RPMI7951 (cell line): ENCODE measurements at regions not wholly inside any gene's neighbourhood (a gene's known extent, or its start where the extent isn't known, plus 50 kb on each side); places are given as distances from the start of the nearest gene placed in this dataset.

ENCODE experiments used
- DNase-seq: peaks from one replicate; pipeline ENCODE4 v3.0.0-alpha.2; 2012; ENCODE audit warnings: low read depth

DNA sequence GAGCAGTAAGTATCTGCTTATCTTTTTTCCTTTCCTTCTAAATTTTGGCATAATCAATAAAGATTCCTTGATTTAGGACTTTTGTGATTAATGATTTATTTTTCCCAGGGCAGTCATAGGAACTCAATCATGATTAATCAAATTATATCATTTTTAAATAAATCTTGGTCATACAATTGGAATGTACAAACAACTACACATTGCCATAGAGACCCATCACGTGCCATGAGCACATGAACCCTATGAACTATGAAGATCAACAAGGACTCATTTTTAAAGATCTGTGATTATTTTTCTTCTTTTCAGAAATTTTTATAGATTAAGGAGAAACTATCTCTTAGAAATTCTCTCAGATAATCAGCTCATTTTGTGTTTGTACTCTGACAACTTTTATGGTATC lies 622.4 kb downstream of the BCKDHB start:
- no peak for DNase-seq

DNA sequence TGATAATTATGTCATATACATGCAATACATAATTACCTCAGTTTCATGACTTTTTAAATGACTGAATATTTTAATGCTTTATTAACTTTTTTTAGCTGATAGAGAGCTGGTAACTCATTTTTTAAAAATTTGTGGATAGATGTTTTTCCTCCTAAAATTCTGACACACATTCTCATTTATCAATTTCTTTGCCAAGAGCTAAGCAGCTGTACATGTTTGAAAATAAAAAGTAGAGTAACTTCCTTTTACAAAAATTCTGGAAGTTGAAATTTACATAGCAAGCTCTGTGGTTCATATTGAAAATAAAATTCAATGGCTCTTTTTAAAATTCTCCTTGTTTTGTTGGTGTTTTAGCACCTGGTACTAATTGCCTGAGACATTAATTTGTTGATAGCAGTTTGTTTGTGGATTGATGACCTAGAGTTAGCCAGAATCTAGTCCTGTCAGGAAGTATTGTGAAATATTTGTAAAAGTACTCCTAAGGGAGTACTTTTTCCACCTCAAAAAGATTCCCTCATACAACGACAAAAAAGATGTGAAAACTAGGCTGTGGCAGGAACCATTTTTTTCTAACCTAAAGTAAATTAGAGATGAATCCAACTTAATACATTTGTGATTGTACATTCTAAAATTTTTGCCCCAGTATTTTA lies 621.8 kb downstream of the BCKDHB start:
- no peak for DNase-seq

DNA sequence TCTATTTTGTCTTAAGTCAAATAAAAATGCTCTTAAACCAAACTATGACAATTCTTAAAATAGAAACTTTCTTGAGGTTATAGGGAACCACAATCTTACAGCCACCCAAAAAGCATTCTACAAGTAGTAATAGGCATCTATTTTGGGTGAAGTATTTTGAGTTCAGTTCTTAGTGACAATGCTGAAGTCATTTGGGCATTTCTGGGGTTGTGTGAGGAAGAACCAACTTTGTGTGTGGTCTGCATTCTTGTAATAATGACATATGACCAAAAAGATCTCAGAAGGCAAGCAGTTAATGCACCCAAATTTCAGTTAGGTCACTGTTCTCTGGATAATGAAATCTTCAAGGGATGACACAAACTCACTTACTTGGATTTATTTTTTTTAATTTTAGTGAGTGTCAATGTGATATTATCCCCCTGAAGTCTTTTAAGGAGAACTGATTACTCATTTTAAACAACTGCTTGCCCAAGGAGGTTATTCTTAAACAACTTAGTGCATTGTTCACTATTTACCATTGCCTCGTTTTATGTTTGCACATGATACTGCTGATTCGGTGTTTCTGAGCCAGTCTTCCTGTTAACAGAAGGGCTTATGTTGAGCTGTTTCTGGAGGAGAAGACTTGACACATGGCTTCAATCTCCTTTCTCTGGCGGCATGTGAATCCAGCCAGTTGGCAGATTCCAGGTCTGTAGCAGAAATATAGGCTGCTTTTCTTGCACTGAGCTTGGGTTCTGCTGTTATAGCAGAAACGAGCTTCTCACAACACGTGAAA lies 618.9 kb downstream of the BCKDHB start:
- DNase-seq, result peak; percentile 27

DNA sequence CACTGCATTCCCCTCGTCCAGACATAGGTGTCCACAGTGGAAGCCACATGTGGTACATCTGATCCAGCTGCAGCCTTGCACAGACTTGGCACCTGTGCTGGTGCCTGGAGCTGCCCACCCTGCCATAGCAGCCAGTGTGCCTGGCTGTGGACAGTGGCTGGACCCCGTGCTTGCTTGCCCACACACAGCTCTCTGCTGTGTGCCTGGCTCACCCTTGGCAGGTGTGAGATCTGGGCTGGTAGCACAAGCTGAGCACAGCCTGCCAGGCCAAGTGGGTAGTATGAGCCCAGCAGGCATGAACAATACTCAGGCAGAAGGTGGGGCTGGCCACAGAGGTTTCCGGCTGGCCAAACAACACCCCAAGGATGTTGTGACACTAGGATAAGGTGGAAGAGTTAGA lies 614.4 kb downstream of the BCKDHB start:
- no peak for DNase-seq

DNA sequence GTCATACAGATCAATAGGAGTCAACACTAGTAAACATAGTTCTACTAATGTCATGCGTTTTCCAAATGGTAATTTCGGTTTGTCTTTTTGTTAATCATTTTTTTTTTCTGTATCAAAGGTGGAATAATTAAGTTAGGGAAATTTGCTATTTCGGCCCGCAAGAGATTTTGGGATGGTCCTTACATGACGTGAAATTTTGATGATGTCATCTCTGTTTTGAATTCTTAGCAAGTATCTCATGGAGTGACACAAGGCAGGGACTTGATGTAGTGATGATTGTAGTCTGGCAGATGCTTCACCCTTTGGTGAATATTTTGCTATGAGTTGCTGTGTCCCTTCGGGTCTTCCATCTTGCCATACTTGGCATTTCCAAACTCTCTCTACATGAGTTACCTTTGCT lies 608.0 kb downstream of the BCKDHB start:
- no peak for DNase-seq

DNA sequence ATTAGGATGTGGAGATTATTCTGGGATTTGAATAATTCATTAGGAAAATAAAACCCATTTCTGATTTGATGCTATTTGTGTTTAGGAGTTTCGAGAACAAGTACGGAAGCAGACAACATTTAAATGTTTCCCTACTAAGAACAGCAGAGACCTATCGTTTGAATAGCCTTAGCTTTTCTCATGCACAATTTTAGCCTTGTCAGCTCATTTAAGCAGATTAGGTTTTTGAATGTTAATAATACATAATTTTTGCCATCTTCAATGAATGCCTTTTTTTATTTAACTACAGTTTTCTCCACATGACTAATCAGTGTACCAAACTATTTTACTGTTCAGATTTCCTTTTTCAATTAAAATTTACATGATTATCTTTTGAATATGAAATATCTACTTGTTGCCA lies 592.0 kb downstream of the BCKDHB start:
- DNase-seq, result no peak

DNA sequence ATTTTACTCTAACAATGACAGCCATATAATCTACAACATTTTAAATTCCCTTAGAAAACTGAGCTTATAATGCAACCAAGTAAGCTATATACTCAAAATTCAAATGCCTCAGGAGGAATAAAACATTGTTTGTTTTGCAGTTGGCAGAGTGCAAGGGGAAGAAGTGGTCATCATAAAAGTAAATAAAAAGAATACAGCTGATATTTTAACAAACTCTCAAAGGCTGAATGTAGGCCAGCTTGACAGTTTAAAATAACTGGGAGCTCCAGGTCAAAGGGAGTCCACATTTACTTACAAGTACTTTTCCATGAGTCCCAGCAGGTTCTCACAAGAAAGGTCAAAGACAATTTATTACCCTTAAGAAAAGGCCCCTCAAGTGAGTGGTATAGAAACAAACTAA lies 589.8 kb downstream of the BCKDHB start:
- DNase-seq, result no peak

DNA sequence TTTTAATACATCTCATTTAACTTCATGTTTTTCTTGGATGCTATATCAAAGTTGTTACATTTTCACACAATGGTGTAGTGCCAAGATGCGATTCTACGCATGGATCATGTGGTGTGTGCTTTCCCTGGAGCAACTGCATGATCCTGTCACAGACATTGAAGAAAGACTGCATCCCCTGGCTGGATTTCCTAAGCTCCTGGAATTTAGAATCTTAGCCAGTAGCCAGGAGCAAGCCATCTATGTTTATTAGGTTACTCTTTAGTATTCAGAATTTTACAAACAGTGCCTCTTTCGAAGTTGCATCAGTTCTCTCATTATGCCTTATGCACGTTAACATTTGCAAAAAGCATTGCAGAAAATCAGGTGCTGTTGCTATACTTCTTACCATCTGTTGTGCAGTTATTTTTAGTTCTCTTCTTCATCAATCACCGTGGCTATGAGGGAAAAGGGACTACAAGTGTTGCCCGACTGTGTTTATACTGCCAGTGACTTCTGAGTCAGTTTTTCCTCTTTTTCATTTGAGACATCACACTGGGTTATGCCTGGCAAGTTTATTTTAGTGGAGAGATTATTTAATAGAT lies 584.2 kb downstream of the BCKDHB start:
- DNase-seq, result peak; percentile 23

DNA sequence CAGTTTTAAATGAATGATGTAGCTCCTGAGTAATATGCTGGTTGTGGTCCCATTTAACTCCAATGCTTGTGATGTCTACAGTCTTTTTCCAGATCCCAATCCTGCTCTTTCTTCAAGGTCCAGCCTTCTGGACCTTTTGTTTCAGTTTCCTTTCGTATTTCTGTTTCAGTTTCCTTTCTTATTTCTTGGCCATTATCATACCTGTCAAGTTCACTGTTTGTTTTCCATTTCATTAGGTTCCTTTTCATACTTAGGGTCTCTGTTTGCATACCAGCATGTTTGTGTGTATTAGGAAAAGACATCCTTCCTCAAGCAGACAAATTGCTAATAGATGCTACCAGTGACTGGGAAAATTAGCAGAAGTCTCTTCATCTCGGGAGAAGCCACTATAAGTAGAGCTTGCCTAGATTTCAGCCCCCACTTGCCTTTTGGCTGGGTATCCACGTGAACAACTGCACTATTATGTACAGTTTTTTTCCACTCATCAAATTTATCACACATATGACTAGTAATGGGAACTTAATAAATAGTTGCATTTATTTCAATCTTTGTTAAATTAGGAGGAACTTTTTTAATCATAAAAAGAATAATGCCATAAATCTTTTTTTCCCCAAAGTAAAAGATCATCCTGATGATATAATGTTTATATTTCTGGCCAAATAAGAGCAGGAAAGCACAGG lies 583.4 kb downstream of the BCKDHB start:
- peak; percentile 25 for DNase-seq

DNA sequence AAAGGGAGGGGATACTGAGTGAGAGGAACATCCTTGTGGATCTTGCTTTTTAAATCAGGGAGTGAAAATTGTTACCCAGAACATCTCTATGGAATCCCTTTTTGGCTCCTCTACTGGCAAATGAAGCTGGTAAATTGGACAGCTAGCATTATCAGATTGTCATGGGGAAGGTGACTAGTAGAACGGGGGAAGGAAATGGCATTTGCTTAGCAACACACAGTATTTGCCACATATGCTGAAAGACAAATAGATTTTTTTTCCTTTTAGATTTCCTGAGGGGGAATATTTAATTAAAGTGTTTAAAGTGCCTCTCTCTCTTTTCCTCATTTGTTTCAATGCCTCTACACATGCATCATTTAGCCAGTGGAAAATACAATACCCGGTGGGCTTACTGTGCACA lies 573.5 kb downstream of the BCKDHB start:
- DNase-seq, result no peak

DNA sequence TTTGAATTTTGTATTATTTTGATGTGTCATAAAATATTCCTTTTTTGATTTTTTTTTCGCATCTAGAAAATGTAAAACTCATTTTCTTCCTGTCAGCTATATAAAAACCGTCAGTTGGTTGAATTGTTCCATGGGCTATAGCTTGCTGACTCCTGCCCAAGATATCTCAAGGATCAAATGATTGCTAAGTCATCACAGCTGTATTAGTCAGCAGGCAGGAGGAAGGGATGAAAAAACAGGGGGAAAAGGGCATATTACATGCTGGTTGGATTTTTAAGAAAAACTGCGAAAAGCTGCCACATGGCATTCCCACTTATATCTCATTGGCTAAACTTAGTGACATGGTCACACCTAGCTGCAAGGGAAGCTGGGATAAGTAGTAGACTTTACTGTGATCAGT lies 569.9 kb downstream of the BCKDHB start:
- no peak for DNase-seq

DNA sequence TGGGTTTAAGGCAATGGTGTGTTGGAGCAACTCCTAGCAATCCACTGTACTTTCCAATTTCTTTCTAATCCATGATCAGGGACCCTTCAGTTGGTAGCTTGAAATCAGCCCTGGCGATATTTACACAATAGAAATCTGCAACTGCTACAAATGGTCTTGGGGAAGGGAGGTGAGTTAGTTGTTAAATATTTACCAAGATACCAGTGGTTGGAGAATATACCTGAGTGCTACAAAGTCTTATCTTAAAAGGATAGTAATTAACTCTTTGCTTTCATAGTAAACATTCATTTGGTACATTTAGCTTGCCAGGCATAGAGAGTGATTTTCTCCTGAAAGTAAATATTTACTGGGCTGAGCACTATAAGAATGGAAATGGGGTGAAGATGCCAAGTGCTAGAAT lies 568.2 kb downstream of the BCKDHB start:
- no peak for DNase-seq

DNA sequence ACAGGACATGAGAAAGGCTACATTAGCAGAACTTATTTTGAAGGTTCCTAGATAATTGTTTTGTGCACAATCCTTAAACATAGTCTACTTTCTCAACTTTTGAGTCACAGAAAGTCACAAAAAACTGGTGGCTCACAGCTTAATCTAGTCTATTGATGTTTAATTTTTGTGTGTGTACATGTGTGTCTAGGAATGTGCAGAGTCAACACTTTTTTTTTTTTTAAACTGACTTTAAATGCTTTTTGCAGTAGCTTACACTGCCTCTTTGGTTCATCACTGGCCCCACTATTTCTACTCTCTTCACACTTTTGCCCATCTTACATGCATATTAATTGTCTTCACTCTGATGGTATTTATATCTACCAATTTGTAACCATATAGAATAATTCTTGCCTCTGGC lies 566.9 kb downstream of the BCKDHB start:
- no peak for DNase-seq

DNA sequence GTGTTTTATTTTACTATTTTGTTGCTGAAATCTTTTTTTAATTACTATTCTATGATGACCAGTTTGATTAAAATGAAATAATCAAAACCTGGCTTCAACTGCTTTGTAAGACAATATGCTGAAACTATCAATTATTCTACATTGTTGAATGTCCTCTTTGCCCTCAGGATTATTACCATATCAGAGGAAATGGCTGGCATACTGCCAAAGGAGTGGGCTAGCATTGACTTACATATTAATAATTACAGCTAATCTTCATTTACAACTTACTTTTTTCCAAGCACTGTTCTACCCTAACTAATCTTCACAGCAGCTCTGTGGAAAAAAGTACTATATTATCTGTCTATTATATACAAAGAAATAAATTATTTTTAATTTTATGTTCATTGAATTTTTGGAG lies 560.5 kb downstream of the BCKDHB start:
- DNase-seq, result no peak

DNA sequence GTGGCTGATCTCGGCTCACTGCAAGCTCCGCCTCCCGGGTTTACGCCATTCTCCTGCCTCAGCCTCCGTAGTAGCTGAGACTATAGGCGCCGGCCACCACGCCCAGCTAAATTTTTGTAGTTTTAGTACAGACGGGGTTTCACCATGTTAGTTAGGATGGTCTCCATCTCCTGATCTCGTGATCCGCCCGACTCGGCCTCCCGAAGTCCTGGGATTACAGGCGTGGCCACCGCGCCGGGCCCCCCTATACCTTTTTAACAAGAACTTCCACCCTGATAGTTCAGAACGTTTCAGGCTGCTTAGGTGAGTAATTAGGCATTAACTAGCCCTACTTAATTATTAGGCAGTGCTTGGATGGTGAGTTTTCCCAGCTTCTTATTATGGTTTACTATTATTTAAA lies 552.5 kb downstream of the BCKDHB start:
- DNase-seq, result peak; percentile 11

DNA sequence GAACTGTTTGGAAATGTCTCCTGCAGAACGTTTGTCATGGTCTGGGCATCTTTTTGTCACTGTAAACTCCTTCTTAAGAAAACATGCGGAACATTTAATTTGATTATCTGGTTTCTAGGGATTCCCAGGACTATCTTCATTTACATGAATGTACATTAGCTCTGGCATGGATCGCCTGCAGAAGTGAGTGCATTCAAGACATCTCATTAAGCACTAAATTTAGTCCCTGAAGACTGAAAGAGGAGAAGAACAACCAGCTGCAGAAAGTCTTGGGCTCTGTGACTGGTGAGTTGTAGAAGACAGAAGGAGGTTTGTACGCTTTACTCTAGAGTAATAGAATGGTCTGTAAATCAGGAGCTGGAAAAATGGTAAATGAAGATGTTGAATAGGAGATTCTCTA lies 540.7 kb downstream of the BCKDHB start:
- DNase-seq, result no peak

DNA sequence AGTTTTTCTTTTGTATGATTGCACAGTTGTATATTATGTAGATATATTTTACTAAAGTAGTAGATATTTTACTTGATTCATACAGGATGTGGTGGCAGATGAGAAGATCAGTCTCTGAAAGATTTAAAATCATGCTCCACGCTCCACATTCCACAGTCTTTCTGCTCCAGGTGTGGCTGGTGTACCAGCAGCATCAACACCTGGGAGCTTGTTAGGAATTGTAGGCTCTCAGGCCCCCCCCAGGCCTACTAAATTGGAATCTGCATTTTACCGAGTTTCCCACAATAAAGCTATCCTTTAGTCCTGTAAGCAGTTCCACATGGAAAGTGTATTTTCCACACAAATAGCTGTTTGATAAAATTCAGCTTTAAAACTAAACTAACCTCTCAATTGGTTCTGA lies 537.4 kb downstream of the BCKDHB start:
- DNase-seq, result no peak

DNA sequence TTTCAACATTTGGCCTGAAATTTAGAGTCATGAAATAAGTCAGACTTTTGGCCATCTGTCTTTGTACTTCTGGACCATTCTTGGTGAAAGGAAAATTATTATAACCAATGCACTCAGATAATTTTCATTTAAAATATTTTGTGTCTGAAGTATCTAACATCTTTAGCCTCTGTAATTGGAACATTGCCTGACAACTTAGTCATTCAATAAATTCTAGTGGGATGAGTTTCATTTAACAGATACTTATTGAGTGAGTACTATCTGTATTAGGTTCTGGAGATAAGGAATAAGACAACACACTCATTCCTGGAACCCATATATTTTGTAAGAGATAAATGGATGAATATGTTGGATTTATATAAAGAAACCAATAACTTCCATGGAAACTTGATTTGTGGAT lies 536.0 kb downstream of the BCKDHB start:
- DNase-seq, result peak; percentile 11

DNA sequence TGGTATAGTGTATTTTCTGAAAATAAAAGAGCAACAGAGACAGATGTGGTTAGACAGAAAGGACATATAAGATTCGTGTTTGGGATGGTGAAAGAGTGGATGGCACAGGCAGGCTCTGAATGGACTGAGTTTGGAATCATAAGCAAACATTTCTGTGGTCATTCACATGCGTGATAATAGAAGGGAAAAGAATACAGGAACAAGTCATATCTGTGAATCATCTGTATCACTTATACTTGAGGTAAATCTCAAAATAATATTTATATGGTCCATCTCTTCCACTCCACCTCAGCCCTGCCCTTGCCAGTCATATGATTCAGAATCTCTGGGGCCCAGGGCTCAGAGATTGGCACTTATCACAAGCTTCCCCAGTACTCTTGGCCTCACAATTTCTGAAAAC lies 535.1 kb downstream of the BCKDHB start:
- DNase-seq, result no peak

DNA sequence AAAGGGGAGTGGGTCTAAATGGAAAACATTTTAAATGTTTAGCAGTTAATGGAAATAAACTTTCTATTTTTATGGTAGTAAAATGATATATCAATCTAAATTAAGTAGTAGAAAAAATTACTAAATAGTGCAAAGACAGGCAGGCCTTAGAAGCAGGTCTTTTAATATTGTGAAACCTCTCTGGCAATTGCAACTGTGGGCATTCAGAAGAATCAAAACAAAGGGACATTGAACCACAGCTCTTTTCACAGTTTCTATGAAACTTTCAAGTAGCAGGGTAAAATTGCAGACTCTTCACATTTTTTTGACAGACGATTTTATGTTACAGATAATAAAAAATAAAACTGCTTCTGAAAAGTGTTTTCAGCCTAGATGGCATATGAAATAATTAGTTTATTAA lies 533.7 kb downstream of the BCKDHB start:
- DNase-seq, result no peak

DNA sequence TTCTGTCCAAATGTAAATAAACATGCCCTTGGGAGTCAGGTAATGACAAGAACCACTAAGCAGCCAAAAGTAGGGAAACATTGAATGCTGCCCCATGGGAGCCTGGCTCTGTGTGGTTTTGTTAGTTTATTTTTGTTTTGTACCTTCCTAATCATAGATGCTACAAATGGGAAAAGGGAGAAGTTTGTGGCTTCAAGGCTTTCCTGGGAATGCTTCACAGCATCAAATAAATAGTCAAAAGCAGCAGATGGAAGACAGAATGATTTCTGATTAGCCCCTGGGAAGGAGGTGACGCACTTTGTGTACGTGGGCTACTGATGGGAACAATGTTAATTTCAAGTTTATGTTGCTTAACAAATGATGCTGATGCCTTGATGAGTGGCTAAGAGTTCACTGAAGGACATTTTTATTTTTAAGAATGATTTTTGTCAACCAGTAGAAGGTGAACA lies 532.7 kb downstream of the BCKDHB start:
- DNase-seq, result peak; percentile 36

DNA sequence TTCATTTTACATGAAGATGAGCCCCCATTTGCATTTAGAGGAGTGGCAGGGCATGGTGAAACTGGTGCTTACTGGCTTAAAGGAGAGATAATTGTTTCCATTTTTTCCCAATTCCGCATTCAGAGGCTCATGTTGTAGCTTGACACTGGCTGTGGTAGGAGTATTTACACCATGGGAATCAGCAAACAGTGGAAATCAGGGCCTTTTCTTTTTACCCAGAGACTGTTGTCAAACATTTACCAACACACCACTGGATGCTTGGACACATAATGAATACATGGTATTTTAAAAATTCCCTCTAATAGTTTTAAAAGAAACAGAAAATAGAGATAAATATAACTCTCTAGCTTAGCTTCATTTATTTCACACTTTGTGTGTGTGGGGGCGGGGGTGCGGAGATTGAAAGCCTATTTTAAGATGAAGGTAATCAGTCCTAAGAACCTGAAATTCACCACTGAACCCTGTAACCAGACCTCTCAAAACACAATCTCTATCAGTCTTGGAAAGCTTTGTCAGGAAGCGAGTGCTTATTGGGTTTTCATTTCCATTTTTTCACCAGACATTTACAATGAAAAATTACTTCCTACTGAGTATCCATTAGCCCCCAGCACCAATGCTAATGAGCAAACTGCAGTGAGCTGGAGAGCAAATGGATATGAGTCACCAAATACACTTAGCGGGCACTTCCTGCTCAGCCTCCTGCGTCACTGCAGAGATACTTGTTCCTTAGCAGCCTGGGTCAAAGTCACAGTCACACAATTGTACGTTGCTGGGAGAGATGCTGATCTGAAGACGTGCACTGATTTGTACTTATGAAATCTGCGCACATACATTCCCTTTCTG lies 532.0 kb downstream of the BCKDHB start:
- peak; percentile 93 for DNase-seq
